Right atrium auricular region (tissue), 2 donors: ENCODE measurements at regions not wholly inside any gene's neighbourhood (a gene's known extent, or its start where the extent isn't known, plus 50 kb on each side); places are given as distances from the start of the nearest gene placed in this dataset.

ENCODE experiments used
- DNase-seq: peaks from one replicate; pipeline ENCODE4 v3.0.0-alpha.2; 2019; ENCODE audit warnings: low spot score
- H3K27ac ChIP-seq, 2 donors: fragments of 200-600 bp; sonication (generic); 1 replicate in 1 of 2; 2 replicates in 1 of 2; pipeline ENCODE4 v1.5.1; 2016 to 2019
- H3K27me3 ChIP-seq, 2 donors: fragments of 200-600 bp; sonication (generic); one replicate each; pipeline versions ENCODE4 v1.5.1 to v1.6.0; 2017 to 2019
- H3K36me3 ChIP-seq: fragments of 200-600 bp; sonication (generic); one replicate; pipeline ENCODE4 v1.5.1; 2016
- H3K4me1 ChIP-seq, 2 donors: fragments of 200-600 bp; sonication (generic); one replicate each; pipeline versions ENCODE4 v1.5.1 to v1.6.0; 2017 to 2019
- H3K4me3 ChIP-seq, 2 donors: fragments of 200-600 bp; sonication (generic); 1 replicate in 1 of 2; 2 replicates in 1 of 2; pipeline ENCODE4 v1.5.1; 2017 to 2019; ENCODE audit warnings: mild to moderate bottlenecking in 1 of 2, moderate library complexity in 1 of 2
- H3K9me3 ChIP-seq, 2 donors: fragments of 200-600 bp; sonication (generic); one replicate each; pipeline ENCODE4 v1.5.1; 2019
- CTCF ChIP-seq, 2 donors: fragments of 200-600 bp; sonication (generic); IDR thresholded peaks; one replicate each; pipeline ENCODE4 v1.5.1; 2019; ENCODE audit warnings: antibody characterized with exemption in 2 of 2

GRCh38 chr9:21728781-21729180 is 73.7 kb upstream of the MTAP start:
- Histone ChIP-seq H3K4me1 (no peaks in the 10 kb centered on the region), H3K27ac (no peak overlapping the region), H3K4me3 (no peak overlapping the region), H3K9me3 (no peaks in the 10 kb centered on the region), H3K36me3 (no peaks in the 10 kb centered on the region), H3K27me3 (no peaks in the 10 kb centered on the region)
- TF ChIP-seq CTCF (IDR thresholded peaks at IDR 0.05) = no peak
- DNase-seq = no peak

- TF ChIP-seq CTCF (IDR thresholded peaks at IDR 0.05) = no peak
- no peak for DNase-seq
Measured at GRCh38 chr9:21729648-21730047, 72.8 kb upstream of the MTAP start.

GRCh38 chr9:21730899-21731298 is 71.5 kb upstream of the MTAP start:
- Histone ChIP-seq H3K9me3 (no peaks in the 10 kb centered on the region), H3K27me3 (no peaks in the 10 kb centered on the region), H3K27ac (no peak overlapping the region), H3K4me1 (no peaks in the 10 kb centered on the region), H3K4me3 (no peak overlapping the region), H3K36me3 (no peaks in the 10 kb centered on the region)
- DNase-seq = no peak
- no peak for TF ChIP-seq CTCF (IDR thresholded peaks at IDR 0.05)

More at GRCh38 chr9:21729648-21730047, 72.8 kb upstream of the MTAP start:
- Histone ChIP-seq H3K27ac (no peak overlapping the region), H3K27me3 (no peaks in the 10 kb centered on the region), H3K4me1 (no peaks in the 10 kb centered on the region), H3K4me3 (no peak overlapping the region), H3K36me3 (no peaks in the 10 kb centered on the region), H3K9me3 (no peaks in the 10 kb centered on the region)

GRCh38 chr9:21741151-21741550 is 61.3 kb upstream of the MTAP start:
- H3K27ac ChIP-seq = no peak overlapping the region
- no peaks in the 10 kb centered on the region for H3K27me3 ChIP-seq
- no peaks in the 10 kb centered on the region for H3K36me3 ChIP-seq
- no peak overlapping the region for H3K4me3 ChIP-seq
- H3K4me1 ChIP-seq = no peaks in the 10 kb centered on the region
- no peak for DNase-seq
- no peak for TF ChIP-seq CTCF (IDR thresholded peaks at IDR 0.05)
- H3K9me3 ChIP-seq = no peaks in the 10 kb centered on the region

- DNase-seq = no peak
- H3K9me3 ChIP-seq = no peaks in the 10 kb centered on the region
- H3K36me3 ChIP-seq = no peaks in the 10 kb centered on the region
- TF ChIP-seq CTCF (IDR thresholded peaks at IDR 0.05) = no peak
- H3K4me1 ChIP-seq = no peaks in the 10 kb centered on the region
- no peaks in the 10 kb centered on the region for H3K27me3 ChIP-seq
- H3K27ac ChIP-seq = no peak overlapping the region
- no peak overlapping the region for H3K4me3 ChIP-seq
Measured at GRCh38 chr9:21744320-21744719, 58.1 kb upstream of the MTAP start.

- no peaks in the 10 kb centered on the region for H3K27me3 ChIP-seq
- H3K36me3 ChIP-seq = no peaks in the 10 kb centered on the region
- no peak for TF ChIP-seq CTCF (IDR thresholded peaks at IDR 0.05)
- H3K4me1 ChIP-seq = no peaks in the 10 kb centered on the region
- H3K27ac ChIP-seq = no peak overlapping the region
- DNase-seq = no peak
- H3K4me3 ChIP-seq = no peak overlapping the region
- H3K9me3 ChIP-seq = no peaks in the 10 kb centered on the region
Measured at GRCh38 chr9:21744841-21745240, 57.6 kb upstream of the MTAP start.
